NCI-H1436 (cell line): ENCODE measurements at regions not wholly inside any gene's neighbourhood (a gene's known extent, or its start where the extent isn't known, plus 50 kb on each side); places are given as distances from the start of the nearest gene placed in this dataset.
"Not testable (repeated sequence)": the region's sequence is repeated elsewhere in the genome, so short reads cannot be mapped to it uniquely, and the experiment has no call there.

Experiments used
- DNase-seq: peaks from one replicate; lab custom pipeline; 2025; lab: John Stamatoyannopoulos, UW

DNA sequence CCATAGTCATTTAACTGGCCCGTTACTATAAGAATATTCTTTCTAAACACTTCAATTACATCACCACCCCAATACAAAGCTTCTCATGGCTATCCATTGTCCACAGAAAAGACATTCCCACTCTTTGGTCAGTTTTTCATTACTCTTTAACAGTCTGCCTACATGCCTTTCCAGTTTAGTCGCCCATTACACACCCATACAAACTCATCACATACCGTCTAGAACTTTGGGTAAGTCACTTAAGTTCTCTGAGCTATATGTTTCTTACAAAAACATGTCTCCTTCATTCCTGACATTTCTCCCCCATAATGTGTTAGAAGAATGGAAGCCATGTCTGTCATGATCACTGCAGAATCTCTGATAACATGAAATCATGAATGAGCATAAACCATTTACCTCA lies 108.2 kb upstream of the STK17B start:
- DNase-seq, result no peak

DNA sequence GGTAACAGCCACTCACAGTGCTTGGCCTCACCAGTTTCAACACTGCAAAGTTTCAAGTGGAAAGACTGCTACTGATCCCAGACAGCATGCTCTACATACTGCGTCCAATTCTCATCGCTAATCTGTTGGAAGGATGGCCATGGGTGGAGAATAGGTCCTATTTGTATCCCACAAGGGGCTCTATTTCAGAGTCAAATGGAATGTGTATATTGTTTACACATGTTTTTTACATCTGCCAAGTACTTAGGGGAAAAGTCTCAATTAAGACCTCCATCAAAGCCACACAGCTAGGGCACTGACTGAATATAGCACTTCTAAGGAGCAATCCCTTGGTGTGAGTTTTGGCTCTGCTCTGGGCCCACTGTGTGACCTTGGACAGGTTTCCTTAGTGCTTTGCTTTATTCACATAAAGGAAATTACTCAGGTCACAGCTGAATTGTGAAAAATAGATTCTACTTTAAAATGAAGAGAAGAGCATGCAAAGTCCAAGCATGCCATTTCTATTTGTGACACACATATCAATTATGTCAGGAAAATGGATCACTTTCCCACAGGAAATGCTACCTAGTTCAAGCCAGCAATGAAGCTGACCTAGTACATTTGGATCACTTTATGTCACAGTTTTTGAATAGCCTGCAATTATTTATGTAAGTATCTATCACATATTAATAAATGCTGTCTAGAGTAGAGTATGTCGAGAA lies 112.9 kb upstream of the STK17B start:
- DNase-seq, result no peak

DNA sequence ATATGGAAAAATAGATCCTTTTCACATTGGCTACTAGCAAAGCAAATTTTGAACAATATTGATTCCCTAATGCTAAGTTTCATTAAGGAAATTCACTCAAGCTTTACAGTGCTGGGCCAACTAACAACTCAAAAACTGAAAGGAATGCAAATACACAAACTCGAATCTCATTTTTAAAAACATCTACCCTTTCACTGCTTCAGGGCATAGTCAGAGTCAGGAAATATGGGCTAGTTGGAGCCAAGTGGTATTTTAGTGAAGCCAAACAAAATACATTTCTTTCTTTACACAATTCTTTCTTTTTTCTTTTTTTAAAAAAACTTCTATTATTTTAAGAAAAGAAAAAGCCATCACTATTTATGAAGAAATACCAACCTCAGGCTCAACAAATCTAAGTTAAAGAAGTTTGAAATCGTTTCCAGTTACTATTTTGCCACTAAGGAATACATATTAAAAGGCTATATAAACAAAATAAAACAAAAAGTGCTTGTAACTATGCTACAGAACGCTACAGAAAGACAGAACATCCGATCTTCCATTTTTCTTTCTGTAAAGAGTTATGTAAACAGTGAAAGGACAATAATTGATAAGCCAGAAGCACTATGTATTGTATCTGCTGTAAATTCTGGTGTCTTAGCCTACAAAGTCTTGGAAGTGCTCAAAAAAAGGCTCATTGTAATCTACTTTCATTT lies 113.6 kb upstream of the STK17B start:
- no peak for DNase-seq

DNA sequence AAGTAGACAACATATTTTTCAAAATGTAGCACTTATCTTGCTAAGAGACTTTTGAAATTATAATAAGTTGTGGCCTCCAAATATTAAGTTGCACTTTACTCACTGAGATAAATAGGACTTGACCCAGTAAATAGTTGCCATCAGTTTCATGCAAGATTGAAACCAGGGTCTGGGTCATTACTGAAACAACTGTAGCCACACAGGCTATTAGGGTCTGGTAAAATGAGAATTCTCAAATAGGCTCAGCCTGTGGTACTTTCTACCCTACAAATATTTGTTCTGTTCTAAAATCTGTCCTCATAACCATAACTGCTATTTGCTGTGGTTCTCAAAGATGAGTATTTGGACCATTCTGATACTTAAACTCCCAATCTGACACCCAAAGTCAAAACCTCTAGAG lies 115.4 kb upstream of the STK17B start:
- DNase-seq, result no peak

DNA sequence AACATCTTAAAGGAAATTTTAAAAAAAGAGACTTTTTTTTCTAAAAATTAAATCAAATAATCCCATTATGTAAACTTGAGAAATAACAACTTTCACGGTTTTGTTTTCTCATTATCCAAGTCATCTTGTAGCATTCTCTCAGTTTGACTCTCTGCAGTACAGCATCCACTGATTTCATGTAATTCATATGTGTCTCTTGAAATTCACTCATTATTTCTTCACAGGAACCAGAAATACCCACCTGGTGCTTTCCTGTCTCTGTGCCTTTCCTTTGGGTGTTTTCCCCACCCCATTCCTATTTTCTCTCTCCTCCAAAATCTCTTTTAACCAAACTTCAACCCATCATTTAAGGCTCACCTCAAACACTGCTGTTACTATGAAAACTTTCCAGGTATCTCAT lies 116.1 kb upstream of the STK17B start:
- no peak for DNase-seq

DNA sequence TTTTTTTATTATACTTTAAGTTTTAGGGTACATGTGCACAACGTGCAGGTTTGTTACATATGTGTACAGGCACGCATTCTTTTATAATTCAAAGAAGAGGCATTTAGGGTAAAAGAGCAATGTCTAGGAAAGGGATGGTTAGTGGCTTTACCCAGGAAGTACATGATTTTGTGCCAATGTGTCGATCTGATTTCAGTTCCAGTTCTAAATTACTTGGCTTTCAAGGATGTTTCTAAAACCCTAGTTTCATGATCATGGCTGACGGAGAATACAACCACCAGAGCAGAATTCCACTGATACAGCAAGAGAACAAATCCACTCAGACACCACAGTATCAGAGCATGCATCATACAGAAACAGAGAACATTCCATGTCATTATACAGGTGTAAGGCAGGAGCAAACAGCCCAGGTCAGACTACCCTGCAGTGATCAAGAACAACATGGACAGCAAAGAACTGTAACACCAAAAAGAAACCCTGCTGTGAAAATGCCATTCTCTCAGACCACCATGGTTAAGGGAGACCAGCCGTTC lies 116.7 kb upstream of the STK17B start:
- no peak for DNase-seq

DNA sequence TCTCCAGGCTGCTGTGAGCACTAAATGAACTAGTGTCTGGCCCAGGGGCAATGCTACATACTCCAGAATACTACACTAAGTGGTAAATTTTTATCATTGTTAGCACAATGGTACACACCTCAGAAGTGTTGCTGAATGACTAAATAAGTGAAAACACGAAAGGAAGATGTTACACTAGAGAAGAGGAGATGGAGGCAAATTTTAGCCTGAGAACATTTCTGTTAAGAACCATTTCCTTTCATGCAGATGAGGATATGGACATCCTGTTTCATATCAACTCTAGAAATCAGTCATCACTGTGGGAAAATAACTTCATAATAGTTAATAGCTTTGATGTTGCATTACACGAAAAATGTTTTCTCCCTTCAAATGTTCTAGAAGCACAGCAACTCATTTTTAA lies 117.6 kb upstream of the STK17B start:
- no peak for DNase-seq

DNA sequence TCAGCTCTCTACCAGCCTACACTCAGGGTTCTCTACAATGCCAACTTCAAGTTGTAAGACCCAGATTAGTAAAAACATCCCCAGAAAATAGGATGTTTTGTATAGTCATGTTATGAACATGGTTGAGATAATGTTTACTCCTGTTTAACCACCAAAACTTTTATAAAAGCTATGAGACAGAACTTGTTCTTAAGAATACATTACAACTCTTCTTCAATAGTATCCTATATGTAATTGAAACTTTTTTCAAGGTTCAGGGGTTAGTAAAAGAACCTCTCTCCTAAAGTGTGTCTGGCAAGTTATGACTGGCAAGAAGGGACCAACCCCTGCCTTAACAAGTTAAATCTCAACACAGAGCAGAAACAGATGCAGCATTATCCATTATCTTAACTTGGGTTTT lies 118.8 kb upstream of the STK17B start:
- DNase-seq, result no peak

DNA sequence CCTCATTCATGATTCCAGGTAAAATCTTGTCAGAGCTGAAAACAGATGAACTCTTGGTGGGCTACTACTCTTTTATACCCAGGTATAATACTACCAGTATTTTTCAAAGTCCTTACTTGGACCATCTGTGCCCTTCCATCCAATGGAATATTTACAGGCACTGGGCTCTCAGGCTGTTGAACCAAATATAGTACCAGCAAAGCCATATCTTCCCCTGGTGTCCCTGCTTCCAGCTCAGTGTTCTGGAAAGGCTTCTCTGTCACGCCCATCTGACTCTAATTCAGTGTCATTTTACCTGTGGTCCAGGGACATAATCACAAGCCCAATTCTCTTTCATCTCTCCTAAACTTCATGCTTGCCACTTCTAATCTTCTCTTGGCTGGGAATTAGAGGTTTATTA lies 119.2 kb upstream of the STK17B start:
- no peak for DNase-seq

DNA sequence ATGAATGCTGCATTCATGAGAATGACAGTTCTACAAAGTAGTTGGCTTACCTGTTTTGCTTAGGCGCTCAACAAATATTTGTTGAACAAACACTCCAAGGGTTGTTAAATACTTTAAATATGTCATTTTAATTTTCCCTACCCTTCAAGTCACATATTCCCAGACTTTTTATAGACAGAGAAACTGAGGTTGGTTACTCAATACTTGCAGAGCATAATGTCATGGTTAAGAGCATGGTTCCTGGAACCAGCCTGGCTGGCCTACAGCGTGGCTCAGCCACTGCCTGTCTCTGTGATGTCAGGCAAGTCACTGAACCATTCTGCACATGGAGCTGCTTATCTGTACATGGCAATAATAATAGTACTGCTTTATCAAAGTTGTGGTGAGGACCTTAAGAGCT lies 120.0 kb upstream of the STK17B start:
- no peak for DNase-seq

DNA sequence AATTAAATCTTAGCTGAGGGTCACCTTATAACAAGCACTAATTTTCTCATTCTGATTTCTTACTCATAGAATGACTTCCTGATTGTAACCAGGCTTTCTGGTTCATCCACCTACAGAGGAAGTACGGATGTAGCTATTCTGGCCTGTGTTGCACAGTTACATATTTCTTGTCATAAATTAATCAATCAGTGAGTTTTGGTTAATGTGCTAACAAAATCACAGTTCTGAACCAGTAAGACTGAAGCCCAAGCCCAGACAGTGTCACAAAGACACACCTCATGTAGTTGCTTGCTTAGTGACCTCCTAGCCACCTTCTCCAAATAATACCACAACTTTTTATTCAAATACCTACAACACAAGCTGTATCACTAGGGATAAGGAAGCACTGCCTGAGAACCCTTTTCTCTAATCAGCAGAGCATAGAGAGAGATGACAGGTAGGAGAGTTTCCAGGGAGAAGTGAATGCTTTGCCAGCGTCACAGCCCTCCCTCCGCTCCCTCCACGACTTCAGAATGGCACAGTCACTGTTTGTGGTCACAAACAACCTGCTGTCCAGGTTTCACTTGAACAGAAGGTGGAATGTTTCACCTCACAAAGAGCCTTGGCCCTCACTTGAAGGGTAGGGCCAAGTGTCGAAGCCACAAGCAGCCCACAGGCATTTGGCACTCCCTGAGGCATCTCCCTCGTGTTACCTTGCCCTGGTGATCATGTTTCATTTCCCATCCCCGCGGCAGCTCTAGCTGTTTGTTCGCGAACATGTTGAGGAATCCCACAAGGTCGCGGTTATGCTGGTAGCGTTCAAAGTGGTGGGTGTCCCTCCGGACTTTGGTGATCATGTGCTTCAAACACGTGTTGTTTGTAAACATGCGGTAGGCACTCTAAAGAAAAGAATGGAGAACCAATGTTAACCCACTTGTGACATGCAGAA lies 120.8 kb upstream of the STK17B start:
- DNase-seq, result no peak

DNA sequence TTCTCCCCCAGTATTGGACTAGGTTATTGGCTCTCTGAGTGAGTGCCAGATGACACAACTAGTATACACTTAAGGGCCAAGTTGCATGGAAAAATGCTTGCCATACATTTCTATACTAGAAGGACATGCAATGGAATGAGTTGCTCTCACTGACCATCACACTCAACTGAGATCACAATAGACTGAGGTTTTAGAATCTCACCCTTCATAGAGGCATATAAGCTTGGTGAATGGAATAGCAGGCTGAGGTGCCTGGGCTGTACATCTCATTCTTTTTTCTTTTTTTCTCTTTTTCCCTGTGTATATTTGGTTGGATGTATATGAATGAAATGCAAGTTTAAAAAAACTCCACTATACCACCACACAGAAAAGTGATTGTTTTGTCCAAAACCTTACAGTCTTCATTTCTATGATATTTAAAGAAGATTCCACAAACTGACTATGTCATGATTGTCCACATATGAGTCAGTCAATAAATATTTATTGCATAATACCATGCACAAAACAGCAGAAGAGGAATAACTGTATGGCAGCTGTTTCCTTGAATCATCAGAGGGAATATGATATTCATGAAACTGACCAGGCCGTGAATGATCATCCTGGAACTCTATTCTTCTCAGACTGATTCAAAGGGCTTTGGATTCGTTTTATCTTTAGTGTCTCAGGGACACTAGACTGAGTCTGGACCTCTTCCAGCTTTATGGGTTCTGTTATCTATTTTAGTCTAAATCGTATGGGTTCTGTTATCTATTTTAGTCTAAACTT lies 122.6 kb upstream of the STK17B start:
- no peak for DNase-seq

DNA sequence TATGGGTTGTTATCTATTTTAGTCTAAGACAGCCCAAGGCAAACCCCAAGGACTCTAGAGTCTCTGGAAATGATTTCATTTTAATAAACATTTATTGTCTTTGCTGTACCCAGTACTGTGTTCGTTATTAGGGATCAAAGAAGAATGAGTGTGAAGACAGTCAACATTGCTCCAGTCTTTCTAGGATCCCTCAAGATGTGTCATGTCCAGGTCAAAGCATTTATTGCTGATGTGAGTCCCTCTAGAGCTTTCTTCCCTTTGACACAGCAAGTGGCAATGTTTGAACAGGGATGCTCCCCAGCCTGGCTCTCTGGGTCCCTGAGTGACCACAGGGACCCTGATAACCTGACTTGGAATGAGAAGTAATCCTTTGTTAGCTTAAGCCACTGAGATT lies 123.1 kb upstream of the STK17B start:
- DNase-seq, result no peak

DNA sequence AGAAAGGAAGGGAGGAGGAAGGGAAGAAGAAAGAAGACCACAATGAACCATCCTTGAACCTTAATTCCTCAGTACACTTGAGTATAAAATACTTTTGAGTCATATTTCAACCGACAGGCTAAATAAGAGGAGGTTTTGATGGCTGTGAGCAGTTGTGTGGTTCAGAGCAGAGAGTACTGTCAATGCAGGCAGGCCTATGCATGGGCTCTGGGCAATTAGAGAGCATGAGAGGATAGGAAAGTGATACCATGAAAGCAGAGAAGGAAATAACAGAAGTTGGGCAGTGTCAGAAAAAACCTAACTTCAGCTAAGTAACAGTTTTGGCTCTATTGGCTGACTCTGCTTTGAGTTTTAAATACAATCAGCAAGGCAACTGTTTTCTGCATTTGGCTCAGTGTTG lies 123.6 kb upstream of the STK17B start:
- no peak for DNase-seq

DNA sequence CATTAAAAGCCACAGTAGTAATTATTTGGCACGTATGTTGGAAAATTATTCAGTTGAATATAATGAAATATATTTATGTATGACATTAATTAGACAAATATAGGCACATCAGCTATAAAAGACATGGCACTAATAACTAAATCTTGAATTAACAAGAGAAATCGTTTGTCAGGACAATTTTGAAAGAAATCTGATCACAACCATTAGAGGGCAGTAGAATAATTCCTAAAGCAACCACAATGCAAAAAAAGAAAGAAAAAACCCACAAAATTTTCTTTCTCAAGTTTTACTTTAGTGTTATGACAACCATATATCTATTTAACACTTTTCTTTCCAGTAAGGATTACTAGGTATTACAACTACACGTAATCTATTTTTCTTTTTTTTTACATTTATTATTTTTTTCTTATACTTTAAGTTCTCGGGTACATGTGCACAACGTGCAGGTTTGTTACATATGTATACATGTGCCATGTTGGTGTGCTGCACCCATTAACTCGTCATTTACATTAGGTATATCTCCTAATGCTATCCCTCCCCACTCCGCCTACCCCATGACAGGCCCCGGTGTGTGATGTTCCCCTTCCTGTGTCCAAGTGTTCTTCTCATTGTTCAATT lies 126.8 kb upstream of the STK17B start:
- DNase-seq, result not testable (repeated sequence)

DNA sequence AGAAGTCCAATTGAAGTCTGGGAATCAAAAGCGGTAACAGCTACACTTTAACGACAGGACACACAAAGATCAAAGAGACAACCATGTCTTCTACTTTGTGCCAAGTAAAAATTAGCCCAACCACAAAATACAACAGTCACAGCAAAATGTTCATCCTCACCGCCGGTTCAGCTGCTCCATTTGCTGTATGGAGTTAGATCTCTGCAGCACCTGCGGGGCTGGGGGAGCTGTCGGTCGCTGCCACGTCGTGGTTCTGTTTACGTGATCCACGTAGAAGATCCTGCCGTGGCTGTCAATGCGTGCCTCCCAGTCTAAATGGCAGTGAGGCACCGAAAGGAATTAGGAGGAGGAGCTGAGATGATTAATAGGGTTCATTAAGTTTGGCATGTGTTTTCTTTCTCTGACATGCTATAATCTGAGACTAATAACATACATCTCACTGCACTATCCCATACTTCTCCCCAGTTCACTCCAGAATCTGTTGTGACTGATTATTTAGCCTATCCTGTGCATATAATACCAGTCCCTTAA lies 136.5 kb upstream of the STK17B start:
- no peak for DNase-seq

DNA sequence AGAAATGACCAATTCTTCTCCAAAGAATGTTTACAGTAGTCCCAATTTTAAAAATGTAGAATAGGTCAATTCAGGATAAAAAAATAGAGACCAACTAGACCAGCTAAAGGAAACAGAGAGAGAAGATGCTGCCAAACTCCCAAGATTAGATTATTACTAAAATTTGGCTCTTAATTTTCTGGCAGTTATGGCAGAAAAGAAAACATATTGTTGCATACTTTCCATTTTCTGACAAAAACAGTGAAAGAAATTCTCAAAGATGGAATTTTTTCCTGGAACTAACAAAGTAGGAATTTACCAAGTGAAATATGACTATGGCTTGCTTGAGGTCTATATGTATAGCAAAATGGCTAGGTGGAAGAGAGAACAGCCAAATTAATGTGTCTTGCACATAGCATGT lies 138.3 kb upstream of the STK17B start:
- DNase-seq, result no peak

DNA sequence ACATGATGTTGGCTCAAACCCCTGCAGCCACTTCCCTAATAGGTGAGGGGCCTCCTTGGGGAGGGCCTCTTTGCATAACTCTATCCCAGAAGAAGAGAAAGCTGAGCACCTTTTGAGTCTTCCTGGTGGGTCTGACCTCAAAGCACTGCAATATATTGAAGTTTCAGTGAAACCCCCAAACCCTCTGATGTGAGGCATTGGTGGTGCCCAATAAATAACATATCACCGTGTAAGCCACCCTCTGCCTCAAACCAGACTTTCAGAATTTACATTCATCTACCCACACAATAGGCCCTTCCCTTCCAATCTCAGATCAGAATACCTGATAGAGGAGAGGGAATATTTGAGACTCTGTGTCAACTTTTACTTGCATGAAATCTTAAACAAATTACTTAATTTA lies 142.8 kb upstream of the STK17B start:
- no peak for DNase-seq

DNA sequence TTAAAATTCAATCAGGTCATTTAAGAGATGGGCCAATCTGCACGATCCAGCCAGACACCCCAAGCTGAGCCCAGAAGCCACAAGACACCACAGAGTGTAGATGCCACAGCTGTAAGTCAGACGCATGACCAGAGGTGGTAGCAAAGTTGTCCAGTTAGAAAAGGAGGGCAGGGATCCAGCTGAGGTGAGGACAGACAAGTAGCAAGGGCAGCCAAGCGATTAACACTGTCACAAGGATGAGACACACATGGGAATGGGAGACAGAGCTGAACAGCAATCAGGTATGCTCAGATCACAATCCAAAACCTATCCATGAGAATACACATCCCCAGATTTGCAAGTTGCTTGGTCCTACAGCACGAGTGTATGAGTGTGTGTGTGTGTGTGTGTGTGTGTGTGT lies 143.4 kb upstream of the STK17B start:
- DNase-seq, result no peak

DNA sequence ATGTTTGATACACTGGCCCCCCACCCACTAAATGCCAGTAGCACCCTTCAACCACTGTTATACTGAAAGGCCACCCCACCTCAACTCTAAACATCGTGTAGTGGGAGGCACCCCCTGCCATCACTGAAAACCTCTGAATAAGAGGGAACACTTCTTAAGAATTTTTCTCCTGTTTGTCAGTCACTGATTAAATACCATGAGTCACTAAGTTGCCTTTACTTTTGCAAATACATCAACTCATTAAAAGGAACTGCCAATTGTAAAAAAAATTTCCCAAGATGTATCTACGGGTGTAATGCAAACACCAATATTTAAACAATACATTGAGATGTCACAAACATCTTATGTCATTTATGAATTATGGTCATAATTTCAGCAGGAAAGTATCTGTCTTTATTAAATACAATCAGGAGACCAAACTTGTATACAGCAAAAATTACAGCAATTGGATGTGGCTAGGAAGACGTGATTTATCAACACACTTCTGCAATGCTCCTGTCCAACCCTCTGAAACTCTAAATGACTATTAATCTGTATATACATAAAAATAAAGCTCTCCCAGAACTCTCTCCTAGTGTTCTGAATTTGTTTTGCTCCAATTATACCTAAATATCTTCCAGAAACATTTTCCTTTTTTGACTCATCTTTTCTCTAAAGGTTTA lies 144.1 kb upstream of the STK17B start:
- DNase-seq, result no peak

DNA sequence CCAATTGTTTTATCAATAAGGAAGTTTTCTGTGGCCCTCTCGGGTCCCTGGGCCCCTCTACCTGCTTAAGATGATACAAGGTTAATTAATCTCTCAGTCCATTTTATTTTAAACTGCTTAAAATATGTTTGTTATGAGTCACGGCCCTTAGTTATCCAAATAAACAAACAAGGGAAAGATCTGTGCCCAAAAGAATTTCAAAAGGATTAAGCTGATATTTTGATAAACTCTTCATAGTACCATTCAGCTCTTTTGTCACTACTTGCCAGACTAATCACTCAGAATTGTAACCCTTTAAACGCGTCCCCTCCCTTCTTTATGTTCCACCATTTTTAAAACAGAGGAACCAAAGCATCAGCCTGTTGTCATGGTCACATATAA lies 144.7 kb upstream of the STK17B start:
- DNase-seq, result no peak
